Esophagus squamous epithelium (tissue), 4 donors: ENCODE measurements at regions not wholly inside any gene's neighbourhood (a gene's known extent, or its start where the extent isn't known, plus 50 kb on each side); places are given as distances from the start of the nearest gene placed in this dataset.

Source experiments
- POLR2A ChIP-seq, 4 donors: fragments of 450-650 bp; IDR thresholded peaks; one replicate each; pipeline ENCODE4 v1.6.1; 2017; ENCODE audit warnings: antibody characterized with exemption in 4 of 4, mild to moderate bottlenecking in 4 of 4, moderate library complexity in 3 of 4
- TF ChIP-seq, protein P1 (sequence below), 6 experiments: fragments of 450-650 bp in 4 of 6; fragments of 200-600 bp in 2 of 6; sonication (generic) in 2 of 6; IDR thresholded peaks; one replicate each; pipeline ENCODE4 v1.5.1; 2016 to 2019; ENCODE audit warnings: antibody characterized with exemption in 6 of 6, mild to moderate bottlenecking in 4 of 6, moderate library complexity in 4 of 6

DNA sequence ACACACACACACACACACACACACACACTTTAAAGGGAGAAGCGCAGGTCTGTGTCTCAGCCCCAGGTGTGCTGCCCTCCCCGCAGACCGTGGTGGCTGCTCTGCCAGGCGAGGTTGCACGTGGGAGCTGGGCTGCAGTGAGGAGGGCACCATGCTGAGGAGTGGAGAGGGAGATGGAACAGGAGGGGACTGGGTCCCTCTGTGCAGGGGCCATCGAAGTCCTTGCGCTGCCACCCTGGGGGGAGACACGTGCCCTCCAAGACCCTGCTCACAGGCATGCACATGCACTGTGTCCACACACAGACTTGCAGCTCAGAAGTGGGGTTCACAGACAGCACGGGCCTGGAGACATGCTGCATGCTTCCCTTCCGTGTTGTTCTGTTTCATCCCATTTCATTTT, 65.5 kb upstream of the HGFAC start:
- no peak for TF ChIP-seq POLR2A (IDR thresholded peaks at IDR 0.05)
- TF ChIP-seq, protein P1, sequence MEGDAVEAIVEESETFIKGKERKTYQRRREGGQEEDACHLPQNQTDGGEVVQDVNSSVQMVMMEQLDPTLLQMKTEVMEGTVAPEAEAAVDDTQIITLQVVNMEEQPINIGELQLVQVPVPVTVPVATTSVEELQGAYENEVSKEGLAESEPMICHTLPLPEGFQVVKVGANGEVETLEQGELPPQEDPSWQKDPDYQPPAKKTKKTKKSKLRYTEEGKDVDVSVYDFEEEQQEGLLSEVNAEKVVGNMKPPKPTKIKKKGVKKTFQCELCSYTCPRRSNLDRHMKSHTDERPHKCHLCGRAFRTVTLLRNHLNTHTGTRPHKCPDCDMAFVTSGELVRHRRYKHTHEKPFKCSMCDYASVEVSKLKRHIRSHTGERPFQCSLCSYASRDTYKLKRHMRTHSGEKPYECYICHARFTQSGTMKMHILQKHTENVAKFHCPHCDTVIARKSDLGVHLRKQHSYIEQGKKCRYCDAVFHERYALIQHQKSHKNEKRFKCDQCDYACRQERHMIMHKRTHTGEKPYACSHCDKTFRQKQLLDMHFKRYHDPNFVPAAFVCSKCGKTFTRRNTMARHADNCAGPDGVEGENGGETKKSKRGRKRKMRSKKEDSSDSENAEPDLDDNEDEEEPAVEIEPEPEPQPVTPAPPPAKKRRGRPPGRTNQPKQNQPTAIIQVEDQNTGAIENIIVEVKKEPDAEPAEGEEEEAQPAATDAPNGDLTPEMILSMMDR (IDR thresholded peaks at IDR 0.05): no peak
